GM12873 (cell line): ENCODE measurements at regions not wholly inside any gene's neighbourhood (a gene's known extent, or its start where the extent isn't known, plus 50 kb on each side); places are given as distances from the start of the nearest gene placed in this dataset.

Experiments
- TF ChIP-seq, protein P1 (sequence below): IDR thresholded peaks from 2 replicates; pipeline ENCODE4 v1.5.1; 2012; ENCODE audit warnings: low read depth, mild to moderate bottlenecking, moderate library complexity, low read length, control low read depth; ENCODE audit not compliant: insufficient read depth; ENCODE audit errors: missing control alignments

- TF ChIP-seq, protein P1, sequence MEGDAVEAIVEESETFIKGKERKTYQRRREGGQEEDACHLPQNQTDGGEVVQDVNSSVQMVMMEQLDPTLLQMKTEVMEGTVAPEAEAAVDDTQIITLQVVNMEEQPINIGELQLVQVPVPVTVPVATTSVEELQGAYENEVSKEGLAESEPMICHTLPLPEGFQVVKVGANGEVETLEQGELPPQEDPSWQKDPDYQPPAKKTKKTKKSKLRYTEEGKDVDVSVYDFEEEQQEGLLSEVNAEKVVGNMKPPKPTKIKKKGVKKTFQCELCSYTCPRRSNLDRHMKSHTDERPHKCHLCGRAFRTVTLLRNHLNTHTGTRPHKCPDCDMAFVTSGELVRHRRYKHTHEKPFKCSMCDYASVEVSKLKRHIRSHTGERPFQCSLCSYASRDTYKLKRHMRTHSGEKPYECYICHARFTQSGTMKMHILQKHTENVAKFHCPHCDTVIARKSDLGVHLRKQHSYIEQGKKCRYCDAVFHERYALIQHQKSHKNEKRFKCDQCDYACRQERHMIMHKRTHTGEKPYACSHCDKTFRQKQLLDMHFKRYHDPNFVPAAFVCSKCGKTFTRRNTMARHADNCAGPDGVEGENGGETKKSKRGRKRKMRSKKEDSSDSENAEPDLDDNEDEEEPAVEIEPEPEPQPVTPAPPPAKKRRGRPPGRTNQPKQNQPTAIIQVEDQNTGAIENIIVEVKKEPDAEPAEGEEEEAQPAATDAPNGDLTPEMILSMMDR = no peak
Measured at GRCh38 chr2:204386668-204387067, 158.6 kb upstream of the PARD3B start.

DNA sequence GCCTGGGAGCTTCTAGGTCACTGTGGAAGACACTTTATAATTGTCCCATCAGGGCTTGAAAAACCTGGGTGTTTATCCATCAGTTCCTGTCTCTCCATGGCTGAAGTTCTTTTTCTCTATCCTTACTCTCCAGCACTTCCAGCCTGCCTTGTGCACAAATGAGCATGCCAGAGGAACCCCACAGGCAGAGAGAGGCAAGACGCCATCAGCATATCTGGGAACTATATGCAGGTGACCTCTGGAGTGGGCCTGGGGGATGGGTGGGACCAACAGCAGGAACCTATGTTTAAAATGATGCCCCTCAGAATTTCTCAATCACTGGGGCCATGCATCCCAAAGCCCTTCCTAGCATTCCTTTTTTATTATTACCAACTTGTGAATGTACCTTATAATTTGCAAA, 156.2 kb upstream of the PARD3B start:
- TF ChIP-seq, protein P1 = no peak

GRCh38 chr2:204389856-204390255, 155.4 kb upstream of the PARD3B start:
- TF ChIP-seq, protein P1 = no peak

DNA sequence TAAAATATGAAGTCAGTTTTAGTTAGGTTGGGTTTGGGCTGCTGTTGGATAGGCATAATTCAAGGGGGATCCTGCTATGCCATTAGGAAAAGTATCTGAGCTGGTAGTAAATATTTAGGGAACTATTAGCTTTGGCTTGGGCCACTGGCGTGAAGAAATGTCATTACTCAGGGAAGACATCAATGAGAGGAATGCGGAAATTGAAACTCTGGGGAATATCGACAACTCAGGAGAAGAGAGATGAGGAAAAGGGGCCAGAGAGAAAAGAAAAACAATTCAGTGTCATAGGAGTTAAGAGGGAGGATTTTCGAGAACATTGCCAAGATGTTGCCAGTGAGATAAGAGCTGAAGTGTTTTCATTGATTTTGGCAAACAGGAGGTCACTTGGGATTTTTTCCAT, 149.7 kb upstream of the PARD3B start:
- TF ChIP-seq, protein P1 = no peak

- TF ChIP-seq, protein P1 = no peak
Measured at GRCh38 chr2:204401114-204401513, 144.2 kb upstream of the PARD3B start.

DNA sequence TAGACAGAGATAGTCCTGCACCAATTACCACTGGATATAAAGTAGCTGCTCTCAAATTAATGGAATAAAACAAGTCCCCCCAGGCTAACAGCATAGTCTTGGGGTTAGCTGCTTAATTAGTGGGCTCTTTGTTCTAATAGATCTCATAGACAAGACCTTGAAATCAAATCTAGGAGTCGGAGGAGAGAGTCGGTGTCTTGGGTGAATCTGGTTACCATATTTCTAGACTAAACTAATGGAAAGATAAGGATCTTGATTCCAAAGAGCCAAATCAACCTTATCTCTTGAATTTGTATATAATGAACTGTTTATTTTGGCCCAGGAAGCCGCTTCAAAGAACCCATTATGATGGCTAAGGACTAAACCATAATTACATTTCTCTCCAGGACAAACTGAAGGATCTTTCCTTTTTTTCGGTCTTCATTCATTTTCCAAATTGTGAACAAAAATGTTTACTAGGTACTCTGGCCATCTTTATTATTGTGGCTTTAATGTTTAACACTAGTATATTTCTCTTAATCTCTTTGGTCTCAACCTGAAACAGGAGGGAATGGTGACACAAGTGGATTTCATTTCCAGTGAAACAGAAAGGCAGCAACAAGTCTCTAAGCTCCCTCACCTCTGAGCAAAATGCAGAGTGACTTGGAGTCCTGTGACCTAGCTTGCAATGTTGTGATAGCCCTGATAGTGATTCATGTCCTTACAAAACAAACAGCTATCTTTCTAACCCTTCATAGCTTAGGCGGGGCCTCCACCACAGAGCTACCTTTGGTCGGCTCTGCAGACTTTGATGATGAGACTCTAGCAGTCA, 137.9 kb upstream of the PARD3B start:
- TF ChIP-seq, protein P1 = no peak

DNA sequence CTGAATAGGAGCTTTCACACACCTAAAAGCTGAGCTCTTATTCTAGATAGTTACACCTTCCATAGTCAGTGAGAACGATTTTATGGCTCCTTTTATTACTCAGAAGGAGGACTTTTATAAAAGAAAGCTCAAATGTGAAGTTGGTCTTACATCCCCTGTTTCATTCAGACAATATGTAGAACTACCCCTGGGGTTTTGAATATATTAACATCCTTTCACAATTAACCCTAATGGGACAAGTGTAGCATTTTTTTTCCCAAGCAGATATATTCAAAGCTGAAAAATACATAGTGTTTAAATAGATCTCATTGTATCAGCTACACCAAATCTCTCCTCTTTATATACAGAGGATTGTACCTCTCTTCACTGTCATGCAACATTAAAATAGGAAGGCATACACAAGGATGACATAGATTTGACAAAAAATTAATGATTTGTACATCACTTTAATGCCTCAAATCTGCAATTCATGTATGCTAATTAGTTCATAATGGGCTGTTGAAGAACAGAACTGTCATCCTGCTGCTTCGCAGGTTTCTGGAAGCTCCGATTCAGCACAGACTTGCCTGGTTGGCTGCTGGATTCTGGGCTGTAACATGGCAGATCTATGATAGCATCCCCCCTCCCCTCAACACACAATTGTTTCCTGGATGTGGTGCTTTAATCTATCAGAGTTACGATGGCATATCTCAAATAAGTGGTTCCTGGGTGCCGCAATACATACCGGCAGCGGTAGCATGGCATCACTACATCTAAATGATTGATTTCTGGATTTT, 129.7 kb upstream of the PARD3B start:
- TF ChIP-seq, protein P1 = no peak
